GM21576 (cell line): ENCODE measurements at regions not wholly inside any gene's neighbourhood (a gene's known extent, or its start where the extent isn't known, plus 50 kb on each side); places are given as distances from the start of the nearest gene placed in this dataset.

Experiments
- ATAC-seq: cut with Tn5 transposase; IDR thresholded peaks from one replicate; pipeline ENCODE4 v1.9.1; 2021; ENCODE audit warnings: mild to moderate bottlenecking, moderate library complexity; ENCODE audit not compliant: unreplicated experiment

DNA sequence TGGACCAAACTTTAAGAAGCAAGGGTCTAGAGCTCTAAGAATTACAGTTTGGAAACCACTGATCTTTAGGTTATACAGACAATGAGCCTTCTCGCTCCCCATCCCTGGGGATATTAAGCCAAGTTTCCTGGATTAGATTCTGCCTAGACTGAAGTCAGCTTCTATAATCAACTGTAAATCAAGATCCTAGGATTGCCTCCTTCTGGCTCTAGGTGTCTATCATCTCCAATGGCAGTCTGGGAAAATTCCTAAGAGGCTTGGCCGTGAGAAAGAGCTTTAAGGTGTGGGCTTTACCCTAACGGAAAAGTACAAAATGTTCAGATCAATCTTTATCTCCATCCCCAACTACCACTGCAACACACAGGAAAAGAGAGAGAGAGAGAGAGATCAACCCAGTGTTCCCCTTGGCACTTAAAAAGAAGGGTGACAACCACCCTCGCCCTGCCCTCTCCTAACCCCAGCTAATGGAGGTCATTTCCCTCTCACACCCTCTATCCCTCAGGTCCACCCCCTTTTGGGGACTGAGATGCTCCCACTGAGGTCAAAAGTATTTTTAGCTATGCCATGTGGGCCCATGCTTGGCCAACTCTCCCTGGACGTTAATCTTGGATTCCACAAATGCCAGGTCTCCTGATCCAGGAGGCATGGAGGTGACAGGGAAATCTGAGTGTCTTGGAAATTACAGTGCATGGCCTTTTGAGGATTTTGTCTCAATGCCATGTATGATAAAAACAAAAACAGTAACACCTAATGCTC lies 202.8 kb upstream of the BCL6 start:
- no peak for ATAC-seq

DNA sequence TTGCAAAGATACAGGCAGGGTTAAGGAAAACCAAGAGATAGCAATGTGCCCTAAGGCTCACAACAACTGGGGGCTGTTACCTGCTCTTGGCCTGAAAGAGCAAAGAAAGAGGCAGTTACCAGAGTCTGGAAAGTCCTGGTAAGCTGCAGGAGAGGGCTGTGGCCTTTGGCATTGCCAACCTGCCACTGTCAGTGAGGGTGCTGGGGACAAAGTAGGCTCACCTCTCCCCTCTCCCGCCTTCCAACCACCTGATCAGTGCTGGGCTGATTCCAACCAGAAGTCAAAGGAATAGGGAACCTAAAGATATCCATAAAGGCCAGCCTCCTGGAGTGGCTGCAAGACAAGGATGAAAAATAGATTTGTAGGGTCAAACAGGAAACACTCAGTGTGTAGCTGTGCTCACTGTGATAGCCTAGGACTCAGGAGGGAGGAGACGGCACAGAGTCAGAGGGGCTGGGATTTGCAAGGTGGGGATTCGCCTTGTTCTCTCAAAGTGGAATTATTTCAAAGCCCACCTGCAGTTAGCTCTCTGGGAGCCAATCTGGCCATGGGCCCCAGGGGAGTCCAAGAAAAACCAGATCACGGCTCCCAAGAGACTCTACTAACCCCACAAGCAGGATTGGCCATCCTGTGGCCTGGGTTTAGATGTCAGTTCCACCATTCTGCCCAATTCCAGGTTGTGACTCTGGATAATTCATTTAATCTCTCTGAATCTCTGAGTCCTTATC lies 204.0 kb upstream of the BCL6 start:
- ATAC-seq = no peak

DNA sequence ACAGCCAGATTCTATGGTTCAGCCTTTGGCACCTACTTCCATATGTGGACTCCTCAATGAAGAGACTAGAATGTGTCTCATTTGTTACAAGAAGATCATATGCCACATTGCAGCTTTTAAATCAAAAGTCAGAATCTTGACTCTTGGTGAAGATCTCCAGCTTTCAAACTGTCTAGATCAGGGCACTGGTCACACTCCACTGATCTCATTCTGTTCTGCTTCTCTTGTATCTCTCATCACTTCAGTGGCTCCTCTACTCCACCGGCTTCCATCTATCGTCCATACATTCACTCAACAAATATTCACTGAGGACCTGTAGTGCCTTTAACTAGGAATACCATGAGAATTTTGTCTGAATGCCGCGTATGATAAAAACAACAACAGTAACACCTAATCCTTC lies 203.3 kb upstream of the LPP start:
- no peak for ATAC-seq

DNA sequence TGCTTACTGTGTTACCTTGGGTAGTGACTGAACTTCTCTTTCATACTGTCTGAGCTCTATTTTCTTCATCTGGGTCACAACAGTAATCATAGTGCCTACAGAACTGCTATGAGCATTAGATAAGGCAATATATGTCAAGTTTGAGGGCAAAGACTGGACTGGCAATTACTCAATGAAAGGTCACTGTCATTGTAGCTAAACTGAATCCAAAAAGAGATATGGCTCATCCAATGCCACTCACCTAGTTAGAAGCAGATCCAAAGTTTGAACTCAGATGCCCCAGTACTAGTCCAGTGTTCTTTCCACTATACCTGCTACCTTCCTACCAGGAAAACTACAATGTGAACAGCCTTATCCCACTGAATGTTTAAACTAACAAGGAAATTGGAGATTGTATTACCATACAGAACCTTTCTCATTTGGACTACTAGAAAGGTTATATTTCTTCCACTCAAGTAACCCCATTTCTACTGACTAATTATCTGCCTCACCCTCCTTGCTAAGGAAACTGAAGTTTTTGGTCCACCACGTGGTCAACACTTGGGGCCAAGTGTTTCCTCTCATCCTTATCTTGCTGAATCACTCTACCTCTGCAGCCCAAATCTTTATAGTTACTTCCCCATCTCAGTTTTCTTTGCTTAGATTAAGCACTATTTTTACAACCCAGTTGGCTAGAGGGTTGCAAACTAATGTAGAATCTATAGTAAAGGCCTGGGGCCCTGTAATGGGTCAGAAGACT lies 202.3 kb upstream of the LPP start:
- ATAC-seq = no peak

DNA sequence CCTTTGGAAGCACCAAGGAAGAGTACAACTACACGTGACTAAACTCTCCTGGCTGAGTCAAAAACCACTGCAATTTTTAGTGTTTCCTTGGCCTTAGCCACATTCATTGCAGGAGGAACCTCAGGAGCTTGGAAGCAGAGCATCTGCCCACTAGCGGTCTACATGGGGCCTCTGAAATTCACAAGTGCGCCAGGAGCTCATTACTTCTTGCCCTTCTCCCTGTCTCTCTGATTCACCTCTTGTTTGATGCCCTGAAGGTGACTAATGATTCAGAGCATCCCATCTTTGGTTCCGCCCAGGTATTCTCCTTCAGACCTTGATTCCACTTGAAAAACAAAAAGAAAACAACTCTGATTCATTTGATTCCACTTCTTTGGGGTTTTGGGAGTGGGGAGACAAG lies 201.1 kb upstream of the LPP start:
- no peak for ATAC-seq

DNA sequence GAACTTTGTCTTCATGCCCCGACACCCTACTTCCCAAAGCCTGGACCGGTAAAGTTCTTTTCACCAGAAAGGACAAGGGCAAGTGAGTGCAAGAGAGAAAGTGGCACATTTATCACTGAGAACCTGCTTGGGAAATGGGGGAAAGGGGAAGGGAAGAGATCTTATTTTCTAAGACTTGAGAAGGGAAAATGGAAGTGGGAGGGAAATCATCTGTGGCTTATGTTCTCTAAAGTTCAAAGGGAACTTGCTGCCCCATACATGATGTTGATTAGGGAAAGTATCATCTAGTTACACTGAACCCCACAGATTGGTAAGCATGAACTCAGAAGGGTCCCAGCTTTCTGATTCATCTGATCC lies 199.5 kb upstream of the LPP start:
- no peak for ATAC-seq

DNA sequence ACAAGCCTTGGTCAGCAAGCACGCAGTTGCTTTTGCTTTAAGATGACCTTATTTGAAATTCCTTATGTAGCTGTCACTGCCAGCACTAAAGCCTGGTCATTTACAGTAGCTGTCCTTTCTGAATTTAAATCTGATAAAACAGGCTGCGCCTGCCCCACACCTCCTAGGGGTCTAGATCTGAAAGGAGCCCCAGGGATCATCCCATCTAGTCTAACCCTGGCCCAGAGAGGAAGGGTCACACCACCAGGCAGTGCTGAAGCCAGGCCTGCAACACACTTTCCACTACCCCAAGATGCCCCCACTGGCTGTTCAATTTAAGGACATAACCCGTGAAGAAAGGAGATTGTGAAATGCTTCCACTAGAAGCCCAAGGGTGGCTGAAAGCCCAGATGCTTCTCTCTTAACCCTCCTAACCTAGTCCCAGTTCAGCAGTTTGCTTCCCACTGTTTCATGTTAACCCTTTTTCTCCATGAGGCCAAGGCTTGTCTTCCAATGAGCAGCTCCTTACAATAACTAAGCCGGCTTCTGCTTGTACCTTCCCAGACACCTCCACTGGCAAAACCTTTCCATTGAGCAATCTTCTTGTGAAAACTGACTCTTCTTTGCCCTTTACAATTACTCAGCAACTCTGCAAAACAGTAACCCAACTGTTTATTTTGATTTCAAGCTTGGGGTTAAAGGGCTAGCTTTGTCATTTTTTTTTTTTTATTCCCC lies 198.9 kb upstream of the LPP start:
- ATAC-seq = no peak

DNA sequence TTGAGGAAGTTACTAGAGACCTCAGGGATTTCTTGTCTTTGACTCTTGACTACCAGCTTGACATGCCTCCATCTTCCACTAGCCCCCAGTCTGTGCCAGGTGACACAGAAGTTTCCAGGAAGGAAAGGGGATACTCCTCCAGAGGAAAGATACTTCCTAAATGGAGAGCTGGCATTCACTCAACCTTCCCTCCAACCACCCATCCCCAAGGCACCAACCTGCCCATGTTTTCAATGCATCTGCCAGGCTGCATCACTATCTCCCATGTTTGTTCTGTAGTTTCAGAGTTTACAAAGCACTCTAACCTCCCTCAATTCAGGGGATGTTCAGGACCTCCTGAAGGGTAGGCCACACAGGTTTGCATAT lies 198.4 kb upstream of the LPP start:
- ATAC-seq = no peak

DNA sequence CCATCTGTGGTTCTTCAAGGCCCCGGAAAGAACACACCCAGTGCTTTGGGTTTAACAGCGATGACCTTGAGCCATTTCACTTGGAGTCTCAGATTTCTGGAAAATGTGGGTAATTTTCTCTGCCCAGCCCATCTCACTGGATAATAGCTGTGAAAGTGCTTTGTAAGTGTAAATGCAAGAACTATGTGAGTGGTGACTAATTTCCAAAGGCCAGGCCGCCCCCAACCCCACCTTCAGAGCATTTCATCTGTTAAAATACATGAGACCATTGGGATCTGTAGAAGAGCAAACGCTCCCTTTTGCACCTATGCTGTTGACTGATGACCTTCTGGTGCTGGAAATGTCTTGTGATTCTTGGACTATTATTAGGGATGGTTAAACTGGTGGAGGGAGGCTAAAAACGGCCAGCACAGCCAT lies 196.8 kb upstream of the LPP start:
- ATAC-seq = no peak

DNA sequence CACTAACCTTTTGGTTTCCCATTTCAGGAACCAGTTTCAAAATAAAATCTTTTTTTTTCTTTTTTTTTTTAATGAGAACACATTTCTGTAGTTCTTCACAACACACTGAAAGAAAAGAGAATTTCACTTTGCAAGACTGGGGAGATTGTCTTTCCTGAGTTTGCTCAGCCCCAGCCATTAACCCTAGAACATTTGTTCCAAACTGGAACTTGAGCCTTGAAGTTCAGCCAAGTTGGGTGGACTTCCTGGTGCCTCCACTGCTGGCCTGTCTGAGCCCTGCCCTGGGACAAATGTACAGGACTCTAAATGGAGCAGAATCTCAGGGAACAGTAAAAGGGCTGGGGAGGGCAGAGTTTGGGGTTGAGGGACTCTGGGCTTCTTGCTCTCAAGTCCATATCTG lies 196.4 kb upstream of the LPP start:
- ATAC-seq = no peak

DNA sequence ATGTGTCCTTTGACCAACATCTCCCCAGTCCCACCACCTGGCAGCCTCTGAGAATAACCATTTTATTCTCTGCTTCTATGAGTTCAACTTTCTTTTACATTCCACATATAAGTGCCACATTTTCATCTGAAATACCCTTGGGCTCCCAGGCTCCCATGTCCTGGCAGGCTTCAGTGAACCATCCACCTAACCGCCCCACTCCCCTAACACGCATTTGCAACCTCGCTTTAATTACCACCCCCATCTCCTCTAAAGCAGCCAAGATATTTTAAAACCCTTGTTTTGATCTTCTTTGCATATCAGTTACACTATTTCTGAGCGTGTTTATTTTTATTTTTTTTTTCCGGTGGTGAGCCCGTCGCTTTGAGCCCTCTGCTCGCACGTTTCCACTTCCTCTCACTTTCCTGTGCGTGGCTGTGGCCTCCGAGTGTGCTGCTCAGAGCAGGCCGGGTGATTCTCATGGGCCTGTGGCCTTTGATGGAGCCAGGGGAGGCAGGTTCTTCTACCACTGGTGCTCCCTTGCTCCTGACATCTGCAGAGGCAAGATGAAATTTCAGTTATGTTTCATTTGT lies 195.4 kb upstream of the LPP start:
- ATAC-seq = no peak

DNA sequence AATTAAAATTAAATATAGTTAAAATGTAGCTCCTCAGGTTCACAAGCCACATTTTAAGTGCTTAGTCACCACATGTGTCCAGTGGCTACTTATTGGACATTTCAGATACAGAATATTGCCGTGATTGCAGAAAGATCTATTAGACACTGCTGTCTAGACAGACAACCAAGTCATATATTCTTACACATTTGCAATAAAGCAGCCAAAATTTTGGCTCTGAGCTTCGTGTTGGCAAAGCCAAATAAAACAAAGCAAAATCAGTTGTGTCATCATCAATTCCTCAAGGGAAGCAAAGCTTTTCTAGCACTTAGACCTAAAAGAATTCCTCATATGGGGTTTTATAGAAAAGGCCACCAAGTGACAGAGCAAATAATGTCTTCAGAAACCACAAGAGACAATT lies 193.1 kb upstream of the LPP start:
- no peak for ATAC-seq

DNA sequence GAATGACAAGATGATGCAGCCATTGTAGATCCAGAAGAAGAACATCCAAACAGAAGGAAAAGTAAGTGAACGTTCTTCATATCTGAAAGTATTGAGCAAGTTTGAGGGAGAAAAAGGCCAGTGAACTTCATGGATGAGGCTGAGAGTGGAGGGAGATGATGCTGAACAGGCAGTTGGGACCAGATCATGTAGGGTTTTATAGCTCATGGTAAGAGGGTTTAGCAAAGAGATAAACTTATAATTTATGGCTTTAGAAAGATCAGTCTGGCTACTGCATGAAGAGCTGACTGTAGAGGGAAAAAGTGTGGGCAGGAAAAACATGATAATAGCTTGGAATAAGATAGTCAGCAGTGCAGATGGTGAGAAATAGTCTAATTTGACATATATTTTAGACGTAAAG lies 192.6 kb upstream of the LPP start:
- ATAC-seq = no peak

DNA sequence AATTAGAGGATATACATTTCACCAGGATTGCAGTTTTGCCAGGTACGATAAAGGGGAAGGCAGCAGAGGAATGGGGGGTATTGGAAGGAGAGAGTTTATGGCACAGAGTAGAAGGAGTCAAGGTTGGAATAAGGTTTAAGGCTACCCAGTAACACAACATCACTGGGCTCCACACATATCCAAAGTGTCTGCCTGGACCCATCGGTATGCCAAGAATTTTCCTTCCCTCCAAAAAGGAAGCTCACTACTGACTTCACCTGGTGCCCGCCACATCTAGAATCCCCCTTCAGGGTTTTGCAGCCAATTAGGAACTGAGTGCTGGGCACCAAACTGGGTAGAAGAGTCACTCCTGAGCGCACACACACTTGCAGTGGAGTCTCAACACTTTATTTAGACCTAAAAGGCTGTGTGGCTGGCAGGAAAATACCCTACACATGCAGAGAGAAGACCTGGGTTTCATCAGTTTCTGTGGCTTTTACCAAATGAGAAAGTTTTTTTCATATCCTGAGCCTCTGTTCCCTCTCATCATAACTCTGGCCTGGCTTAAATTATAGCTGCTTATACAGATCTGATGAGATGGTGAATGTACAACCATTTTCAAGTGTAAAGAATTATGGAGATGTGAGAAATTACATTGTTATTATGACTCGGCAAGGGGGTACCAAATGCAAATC lies 190.8 kb upstream of the LPP start:
- ATAC-seq = no peak

DNA sequence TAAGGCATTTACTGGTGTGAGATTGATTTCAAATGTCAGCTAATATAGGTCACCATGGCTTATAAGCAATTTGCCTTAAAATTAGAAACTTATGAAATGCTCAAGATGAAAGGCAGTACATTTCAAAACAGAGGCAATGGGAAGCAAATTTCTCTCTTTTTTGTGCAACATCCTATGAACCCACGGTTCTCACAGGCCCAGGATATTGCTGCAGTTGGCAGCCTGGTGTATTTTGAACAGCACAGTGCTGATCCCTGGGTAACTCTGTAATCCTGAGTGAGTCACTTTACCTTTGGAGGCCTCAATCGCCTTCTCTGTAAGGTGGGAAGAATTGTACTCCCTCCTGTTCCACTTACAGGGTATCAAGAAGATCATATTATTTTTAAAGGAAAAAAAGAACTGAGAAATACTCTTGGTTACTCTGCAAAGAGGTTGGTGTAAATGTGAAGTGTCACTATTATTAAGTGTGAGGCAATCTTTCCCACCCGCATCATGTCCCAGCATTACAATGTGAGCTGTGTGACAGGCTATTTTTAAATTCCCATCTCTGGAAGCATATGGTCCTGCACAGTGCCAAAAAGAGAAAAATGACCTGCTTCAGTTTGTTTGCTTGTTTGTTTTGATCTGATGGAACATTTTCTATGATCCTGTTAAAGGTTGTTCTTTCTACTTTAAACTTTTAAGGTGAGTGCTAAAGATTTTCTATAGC lies 190.1 kb upstream of the LPP start:
- ATAC-seq = no peak

DNA sequence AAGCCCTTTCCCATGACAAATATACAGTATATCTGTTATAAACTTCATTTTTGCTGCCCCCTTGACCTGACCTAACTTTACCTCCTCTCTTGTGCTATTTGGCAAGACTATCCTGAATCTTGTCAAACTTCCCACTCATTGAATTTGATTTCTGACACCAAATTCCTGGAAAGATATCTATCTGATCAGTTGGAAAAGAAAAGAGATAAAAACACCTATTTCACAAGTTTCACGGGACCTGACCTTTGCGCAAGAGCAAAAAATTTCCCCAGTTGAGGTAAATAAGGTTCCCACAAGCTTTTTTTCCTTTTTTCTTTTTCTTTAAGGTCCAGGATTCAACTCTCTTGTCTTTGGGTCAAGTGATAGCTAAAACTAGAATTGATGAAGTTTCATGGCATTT lies 189.2 kb upstream of the LPP start:
- ATAC-seq = no peak

DNA sequence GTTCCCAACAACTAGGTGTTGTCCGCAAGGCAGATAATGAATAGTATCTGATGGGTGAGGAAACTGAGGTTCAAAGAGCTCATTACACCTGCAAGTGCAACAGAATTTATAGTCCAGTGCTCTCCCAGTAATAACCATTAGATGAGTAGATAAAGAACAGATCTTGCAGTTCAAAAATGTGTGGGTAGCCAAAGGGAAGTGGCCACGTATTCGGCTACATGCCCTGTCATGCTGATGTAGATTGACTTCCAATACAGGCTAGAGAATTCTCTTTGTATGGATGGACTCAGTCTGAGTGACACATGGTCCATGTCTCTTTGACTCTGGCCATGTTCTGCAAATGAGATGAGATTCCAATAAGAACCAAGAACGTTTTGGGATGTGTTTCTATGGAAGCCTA lies 187.9 kb upstream of the LPP start:
- ATAC-seq = no peak

DNA sequence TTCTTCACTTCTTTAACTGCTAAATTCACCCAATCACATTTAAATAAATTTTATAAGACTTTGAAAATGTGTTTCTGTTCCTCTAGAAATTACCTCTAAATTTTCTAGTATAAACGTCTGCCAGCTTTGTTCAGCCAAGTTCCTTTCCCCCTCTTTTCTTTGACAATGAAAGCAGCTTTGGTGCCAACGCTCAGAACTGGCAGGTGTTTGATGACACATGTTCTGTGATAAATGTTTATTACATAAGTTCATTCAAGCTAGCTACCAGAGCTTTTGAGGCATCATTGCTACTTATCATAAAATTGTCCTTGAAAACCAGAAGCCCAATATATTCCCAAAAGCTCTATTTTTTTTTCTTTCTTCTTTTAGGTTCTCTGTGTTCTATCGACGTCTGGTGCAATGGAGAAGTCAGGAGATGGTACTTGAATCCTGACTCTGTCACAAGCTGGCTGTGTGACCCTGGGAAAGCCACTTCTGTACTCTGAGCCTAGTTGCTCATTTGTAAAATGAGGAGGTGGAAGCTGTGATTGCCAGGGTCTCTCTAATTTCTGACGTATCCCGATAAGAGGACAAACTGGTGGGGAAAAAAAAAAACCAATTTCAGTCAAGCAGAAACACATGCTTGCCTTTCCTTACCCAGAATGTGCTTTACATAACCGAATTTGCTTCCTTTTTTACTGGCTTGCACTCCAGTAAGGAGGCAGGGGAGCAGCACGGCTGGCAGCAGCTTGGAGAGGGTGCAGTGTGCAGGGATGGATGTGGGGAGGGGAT lies 187.1 kb upstream of the LPP start:
- no peak for ATAC-seq

DNA sequence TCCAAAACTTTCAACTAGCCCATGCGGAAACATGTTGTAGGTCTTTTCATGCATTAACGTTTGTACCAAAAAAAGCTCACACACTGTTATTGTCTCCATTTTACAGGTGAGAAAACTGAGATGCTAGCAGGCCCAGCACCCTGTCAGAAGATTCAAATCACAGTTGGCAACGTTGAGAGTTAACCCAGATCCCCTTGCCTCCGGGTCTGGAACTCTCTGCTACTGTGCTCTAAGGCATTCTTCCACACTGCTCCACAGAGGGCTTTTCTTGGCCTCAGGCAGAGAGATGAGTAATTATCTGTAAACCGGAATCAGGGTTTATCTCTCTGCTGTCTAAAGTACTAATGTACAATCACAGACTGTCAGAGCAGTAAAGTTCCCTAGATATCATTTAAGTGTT lies 186.0 kb upstream of the LPP start:
- ATAC-seq = no peak
